HL-60 (cell line): ENCODE measurements at regions not wholly inside any gene's neighbourhood (a gene's known extent, or its start where the extent isn't known, plus 50 kb on each side); places are given as distances from the start of the nearest gene placed in this dataset.

ENCODE experiments used
- DNase-seq, 2 experiments: peaks; one replicate each; pipeline ENCODE4 v3.0.0-alpha.2; 2010 to 2020; ENCODE audit warnings: low read depth in 1 of 2, low spot score in 1 of 2
- H3K27ac ChIP-seq: fragments of 250-450 bp; sonication (Bioruptor Pico); replicated peaks from 2 replicates; pipeline ENCODE4 v1.5.1; 2020; ENCODE audit warnings: mild to moderate bottlenecking, moderate library complexity
- H3K27me3 ChIP-seq: fragments of 250-450 bp; sonication (Bioruptor Pico); 2 replicates; pipeline ENCODE4 v1.5.1; 2021; ENCODE audit warnings: mild to moderate bottlenecking, moderate library complexity; ENCODE audit not compliant: insufficient read depth, poor library complexity, severe bottlenecking
- H3K4me3 ChIP-seq: replicated peaks from 2 replicates; pipeline ENCODE4 v1.5.1; 2011; ENCODE audit warnings: mild to moderate bottlenecking, control low read depth, low read length; ENCODE audit not compliant: insufficient read depth
- CTCF ChIP-seq: IDR thresholded peaks from one replicate; pipeline ENCODE4 v1.5.1; 2011; ENCODE audit warnings: low read length, control low read depth, inconsistent platforms; ENCODE audit not compliant: insufficient read depth
- GABPA ChIP-seq: IDR thresholded peaks from 2 replicates; pipeline ENCODE4 v1.6.1; 2012; ENCODE audit warnings: low read depth
- POLR2AphosphoS5 ChIP-seq: IDR thresholded peaks from 2 replicates; pipeline ENCODE4 v1.6.1; 2012; ENCODE audit warnings: low read depth
- REST ChIP-seq: IDR thresholded peaks from 2 replicates; pipeline ENCODE4 v1.6.1; 2012; ENCODE audit warnings: low read depth; ENCODE audit not compliant: insufficient replicate concordance
- SPI1 ChIP-seq: IDR thresholded peaks from 2 replicates; pipeline ENCODE4 v1.6.1; 2012; ENCODE audit warnings: low read depth, mild to moderate bottlenecking, borderline replicate concordance

- Histone ChIP-seq H3K4me3 (no peak overlapping the region), H3K27me3 (no peaks in the 10 kb centered on the region), H3K27ac (no peak overlapping the region)
- no peak for DNase-seq
- no peak for TF ChIP-seq POLR2AphosphoS5
- TF ChIP-seq REST: no peak
- TF ChIP-seq GABPA: no peak
- TF ChIP-seq CTCF: no peak
- TF ChIP-seq SPI1: no peak
These were observed 1982.4 kb downstream of the EFNA5 start for GRCh38 chr5:105688227-105688792.

- TF ChIP-seq REST (no peak), GABPA (no peak), CTCF (no peak), POLR2AphosphoS5 (no peak), SPI1 (no peak)
- Histone ChIP-seq H3K27me3 (no peaks in the 10 kb centered on the region), H3K27ac (no peak overlapping the region), H3K4me3 (no peak overlapping the region)
- DNase-seq: no peak
These were observed 1983.2 kb downstream of the EFNA5 start for GRCh38 chr5:105687493-105687892.

- no peak overlapping the region for H3K4me3 ChIP-seq
- H3K27me3 ChIP-seq: no peaks in the 10 kb centered on the region
- no peak for DNase-seq
- no peak for TF ChIP-seq GABPA
- no peak for TF ChIP-seq SPI1
- TF ChIP-seq CTCF: no peak
- TF ChIP-seq POLR2AphosphoS5: no peak
- TF ChIP-seq REST: no peak
- no peak overlapping the region for H3K27ac ChIP-seq
These were observed 1984.9 kb downstream of the EFNA5 start for GRCh38 chr5:105685884-105686283.
